ENCODE measurements at regions not wholly inside any gene's neighbourhood (a gene's known extent, or its start where the extent isn't known, plus 50 kb on each side); places are given as distances from the start of the nearest gene placed in this dataset.
A peak's percentile ranks its signal among the peaks of the same experiment; 100 is the strongest.

DNA sequence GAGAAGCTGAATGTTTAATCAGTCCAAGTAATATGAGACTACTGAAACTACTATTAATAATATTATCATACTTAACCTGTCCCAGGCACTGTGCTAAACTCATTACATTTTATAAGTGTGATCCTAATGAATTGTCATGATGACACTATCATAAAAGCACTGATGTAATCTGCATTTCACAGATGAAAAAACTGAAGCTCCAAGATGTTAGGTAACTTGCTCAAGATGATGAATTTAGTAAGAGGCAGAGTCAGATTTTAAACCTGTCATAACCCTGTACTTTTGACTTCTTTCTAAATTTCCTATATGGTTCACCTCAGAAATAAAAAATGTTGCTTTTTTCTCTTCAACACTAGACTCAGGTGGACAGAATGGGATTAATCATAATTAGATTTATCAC is 237.6 kb downstream of the ALDH8A1 start:
- no peak overlapping the region for H3K4me3 ChIP-seq (ENCODE audit: extremely low read depth, insufficient read depth, low read length, poor library complexity, severe bottlenecking)
- peaks cover 10% of the 10 kb centered on the region for H3K4me1 ChIP-seq (ENCODE audit: control insufficient read depth, insufficient read depth, low read length, poor library complexity, severe bottlenecking)
- H3K27ac ChIP-seq (ENCODE audit: low read depth, low read length, severe bottlenecking) = no peak overlapping the region
- H3K9me3 ChIP-seq (ENCODE audit: control insufficient read depth, low read length) = no peaks in the 10 kb centered on the region
- no peaks in the 10 kb centered on the region for H3K36me3 ChIP-seq (ENCODE audit: control insufficient read depth, insufficient read depth, low read length)

DNA sequence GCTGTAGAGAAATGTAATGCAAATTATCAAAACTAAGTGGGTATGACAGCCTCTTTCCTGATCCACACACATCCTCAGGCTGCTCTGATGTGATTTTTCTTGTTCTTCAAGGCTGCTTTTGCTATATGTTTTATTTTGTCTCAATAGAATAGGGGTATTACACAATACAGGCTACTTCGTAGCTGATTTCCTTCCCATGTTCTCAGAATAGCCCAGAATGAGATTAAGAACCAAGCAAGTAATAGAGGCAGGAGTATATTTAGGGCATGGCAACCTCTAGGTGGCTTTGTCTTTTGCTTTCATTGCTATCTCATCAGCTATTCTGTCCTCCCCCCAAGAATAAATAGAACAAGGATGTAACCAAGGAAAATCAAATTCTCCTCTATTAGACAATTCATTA is 241.8 kb downstream of the ALDH8A1 start:
- H3K27ac ChIP-seq (ENCODE audit: low read depth, low read length, severe bottlenecking) = no peak overlapping the region
- H3K4me3 ChIP-seq (ENCODE audit: extremely low read depth, insufficient read depth, low read length, poor library complexity, severe bottlenecking) = no peak overlapping the region
- no CpG with 5 or more reads among the region's 1 CpG for whole genome bisulfite sequencing, 2 experiments (ENCODE audit: insufficient coverage in 2 of 2)
- H3K36me3 ChIP-seq (ENCODE audit: control insufficient read depth, insufficient read depth, low read length) = no peaks in the 10 kb centered on the region
- no peaks in the 10 kb centered on the region for H3K9me3 ChIP-seq (ENCODE audit: control insufficient read depth, low read length)
- peaks cover 18% of the 10 kb centered on the region for H3K4me1 ChIP-seq (ENCODE audit: control insufficient read depth, insufficient read depth, low read length, poor library complexity, severe bottlenecking)

DNA sequence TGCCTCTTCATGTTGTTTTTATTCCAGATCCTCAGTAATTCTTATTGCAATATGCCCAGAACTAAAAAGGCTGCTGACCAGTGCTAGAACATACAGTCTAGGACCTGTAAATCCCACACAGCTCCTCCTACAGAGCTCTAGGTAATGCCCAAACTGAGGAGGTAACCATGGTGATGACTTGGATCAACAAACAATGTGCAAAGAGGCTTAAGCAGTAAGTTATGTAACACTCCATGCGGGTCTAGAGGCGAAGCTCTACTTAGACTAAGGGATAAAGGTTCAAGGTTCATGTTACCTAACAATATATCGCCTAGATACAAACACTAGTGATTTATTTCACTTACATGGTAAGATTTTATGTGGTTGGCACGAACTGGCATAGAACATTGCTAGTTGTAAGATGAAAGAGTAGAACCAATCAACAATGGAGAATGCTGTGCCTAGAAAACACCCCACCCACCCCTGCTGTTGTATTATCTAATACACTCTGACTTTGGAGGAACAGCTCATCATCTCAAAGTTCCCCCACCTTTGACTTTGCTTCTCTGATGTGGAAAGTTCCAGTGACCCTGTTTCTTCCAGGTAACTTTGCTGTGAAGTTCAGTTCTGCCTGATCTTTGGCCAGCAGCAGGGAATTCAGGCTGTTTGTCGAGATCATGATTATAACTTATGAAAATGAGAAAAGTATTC is 242.4 kb downstream of the ALDH8A1 start:
- 100% methylated on average over 1 of the region's 5 CpGs; no CpG with 5 or more reads in 1 of the 2 experiments for WGBS, 2 experiments (ENCODE audit: insufficient coverage in 2 of 2)
- H3K27ac ChIP-seq (ENCODE audit: low read depth, low read length, severe bottlenecking) = peak overlapping the region; percentile 71
- no peak overlapping the region for H3K4me3 ChIP-seq (ENCODE audit: extremely low read depth, insufficient read depth, low read length, poor library complexity, severe bottlenecking)
- H3K4me1 ChIP-seq (ENCODE audit: control insufficient read depth, insufficient read depth, low read length, poor library complexity, severe bottlenecking) = peaks cover 18% of the 10 kb centered on the region
- no peaks in the 10 kb centered on the region for H3K9me3 ChIP-seq (ENCODE audit: control insufficient read depth, low read length)
- H3K36me3 ChIP-seq (ENCODE audit: control insufficient read depth, insufficient read depth, low read length) = no peaks in the 10 kb centered on the region

GRCh38 chr6:134706806-134707205 is 243.1 kb downstream of the ALDH8A1 start:
- Histone ChIP-seq H3K4me1 (ENCODE audit: control insufficient read depth, insufficient read depth, low read length, poor library complexity, severe bottlenecking) (peaks cover 14% of the 10 kb centered on the region), H3K9me3 (ENCODE audit: control insufficient read depth, low read length) (no peaks in the 10 kb centered on the region), H3K4me3 (ENCODE audit: extremely low read depth, insufficient read depth, low read length, poor library complexity, severe bottlenecking) (no peak overlapping the region), H3K36me3 (ENCODE audit: control insufficient read depth, insufficient read depth, low read length) (no peaks in the 10 kb centered on the region), H3K27ac (ENCODE audit: low read depth, low read length, severe bottlenecking) (peak overlapping the region; percentile 71)
- 46% methylated on average over 2 of the region's 2 CpGs; no CpG with 5 or more reads in 1 of the 2 experiments for WGBS, 2 experiments (ENCODE audit: insufficient coverage in 2 of 2)

DNA sequence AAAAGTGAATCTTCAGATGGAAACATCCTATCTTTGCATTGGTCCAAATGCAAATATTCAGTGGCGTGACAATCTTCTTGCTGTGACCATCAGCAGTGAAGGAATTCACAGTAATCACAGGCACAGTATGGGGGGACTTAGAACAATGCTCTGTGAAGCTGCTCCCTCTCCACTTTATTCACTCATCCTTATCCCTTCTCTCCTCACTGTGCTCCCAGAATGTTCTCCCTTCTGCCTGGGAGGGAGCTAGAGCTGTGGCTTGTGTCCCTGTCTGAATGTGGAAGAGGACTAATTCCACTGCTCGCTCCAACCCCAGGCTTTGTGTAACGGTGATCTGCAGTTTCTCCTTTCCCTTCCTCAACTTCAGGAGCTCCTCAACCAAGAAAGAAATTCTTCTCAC is 243.7 kb downstream of the ALDH8A1 start:
- no peaks in the 10 kb centered on the region for H3K36me3 ChIP-seq (ENCODE audit: control insufficient read depth, insufficient read depth, low read length)
- no peaks in the 10 kb centered on the region for H3K9me3 ChIP-seq (ENCODE audit: control insufficient read depth, low read length)
- H3K4me1 ChIP-seq (ENCODE audit: control insufficient read depth, insufficient read depth, low read length, poor library complexity, severe bottlenecking) = peaks cover 13% of the 10 kb centered on the region
- no peak overlapping the region for H3K27ac ChIP-seq (ENCODE audit: low read depth, low read length, severe bottlenecking)
- H3K4me3 ChIP-seq (ENCODE audit: extremely low read depth, insufficient read depth, low read length, poor library complexity, severe bottlenecking) = no peak overlapping the region
- 60 to 73% methylated on average over 1 of the region's 3 CpGs for WGBS, 2 experiments (ENCODE audit: insufficient coverage in 2 of 2)

DNA sequence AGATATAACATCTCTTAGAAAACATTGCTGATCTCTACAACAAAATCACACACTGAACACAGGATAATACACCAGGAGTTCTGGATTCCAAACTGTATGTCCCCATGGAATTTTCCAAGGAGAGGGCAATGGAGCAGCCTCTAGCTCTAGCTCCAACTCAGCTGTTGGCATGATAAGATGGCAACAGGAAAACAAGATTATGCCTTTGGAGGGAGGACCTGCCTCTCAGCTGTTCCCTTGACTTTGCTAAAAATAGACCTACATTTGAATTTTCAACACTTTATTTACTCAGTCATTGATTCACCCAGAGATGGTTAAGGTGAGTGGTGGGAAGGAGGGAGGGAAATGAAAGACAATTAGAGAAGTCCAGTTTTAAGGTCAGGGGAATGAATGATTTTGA is 246.7 kb downstream of the ALDH8A1 start:
- Histone ChIP-seq H3K27ac (ENCODE audit: low read depth, low read length, severe bottlenecking) (no peak overlapping the region), H3K4me3 (ENCODE audit: extremely low read depth, insufficient read depth, low read length, poor library complexity, severe bottlenecking) (no peak overlapping the region), H3K9me3 (ENCODE audit: control insufficient read depth, low read length) (no peaks in the 10 kb centered on the region), H3K36me3 (ENCODE audit: control insufficient read depth, insufficient read depth, low read length) (no peaks in the 10 kb centered on the region), H3K4me1 (ENCODE audit: control insufficient read depth, insufficient read depth, low read length, poor library complexity, severe bottlenecking) (peaks cover 8% of the 10 kb centered on the region)

DNA sequence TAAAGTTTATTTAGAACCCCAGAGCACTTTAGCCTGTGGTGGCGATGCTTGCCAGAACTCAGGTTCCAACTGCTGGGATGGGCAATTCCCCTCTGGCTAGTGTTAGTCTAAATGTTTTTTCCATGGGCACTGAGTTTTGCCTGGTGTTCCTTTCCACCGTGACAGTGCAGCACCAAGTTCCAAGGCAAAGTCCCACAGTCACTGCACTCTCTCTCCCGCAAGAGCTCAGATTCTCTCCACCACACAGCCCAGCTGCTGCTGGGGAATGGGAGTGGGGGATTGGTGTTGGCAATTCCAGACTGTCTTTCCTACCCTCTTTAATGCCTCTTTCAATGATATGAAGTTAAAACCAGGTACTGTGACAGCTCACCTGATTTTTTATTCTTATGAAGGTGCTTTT is 247.6 kb downstream of the ALDH8A1 start:
- Histone ChIP-seq H3K36me3 (ENCODE audit: control insufficient read depth, insufficient read depth, low read length) (no peaks in the 10 kb centered on the region), H3K9me3 (ENCODE audit: control insufficient read depth, low read length) (no peaks in the 10 kb centered on the region), H3K27ac (ENCODE audit: low read depth, low read length, severe bottlenecking) (no peak overlapping the region), H3K4me1 (ENCODE audit: control insufficient read depth, insufficient read depth, low read length, poor library complexity, severe bottlenecking) (peaks cover 8% of the 10 kb centered on the region), H3K4me3 (ENCODE audit: extremely low read depth, insufficient read depth, low read length, poor library complexity, severe bottlenecking) (no peak overlapping the region)
- WGBS, 2 experiments (ENCODE audit: insufficient coverage in 2 of 2) = 89 to 100% methylated on average over 1 of the region's 3 CpGs

GRCh38 chr6:134701301-134701700 is 248.6 kb downstream of the ALDH8A1 start:
- 86 to 88% methylated on average over 1 of the region's 1 CpG for WGBS, 2 experiments (ENCODE audit: insufficient coverage in 2 of 2)
- Histone ChIP-seq H3K36me3 (ENCODE audit: control insufficient read depth, insufficient read depth, low read length) (no peaks in the 10 kb centered on the region), H3K4me3 (ENCODE audit: extremely low read depth, insufficient read depth, low read length, poor library complexity, severe bottlenecking) (no peak overlapping the region), H3K4me1 (ENCODE audit: control insufficient read depth, insufficient read depth, low read length, poor library complexity, severe bottlenecking) (peaks cover 3% of the 10 kb centered on the region), H3K27ac (ENCODE audit: low read depth, low read length, severe bottlenecking) (no peak overlapping the region), H3K9me3 (ENCODE audit: control insufficient read depth, low read length) (no peaks in the 10 kb centered on the region)

DNA sequence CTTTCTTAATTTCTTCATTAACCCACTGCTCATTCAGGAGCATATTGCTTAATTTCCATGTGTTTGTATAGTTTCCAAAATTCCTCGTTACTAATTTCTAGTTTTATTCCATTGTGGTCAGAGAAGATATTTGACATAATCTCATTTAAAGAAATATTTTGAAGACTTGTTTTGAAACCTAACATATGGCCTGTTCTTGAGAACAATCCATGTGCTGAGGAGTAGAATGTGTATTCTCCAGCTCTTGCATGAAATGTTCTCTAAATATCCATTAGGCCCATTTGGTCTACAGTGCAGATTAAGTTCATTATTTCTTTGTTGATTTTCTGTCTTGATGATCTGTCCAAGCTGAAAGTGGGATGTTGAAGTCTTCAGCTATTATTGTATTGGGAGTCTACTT is 251.7 kb downstream of the ALDH8A1 start:
- Histone ChIP-seq H3K27ac (ENCODE audit: low read depth, low read length, severe bottlenecking) (no peak overlapping the region), H3K9me3 (ENCODE audit: control insufficient read depth, low read length) (no peaks in the 10 kb centered on the region), H3K36me3 (ENCODE audit: control insufficient read depth, insufficient read depth, low read length) (no peaks in the 10 kb centered on the region), H3K4me1 (ENCODE audit: control insufficient read depth, insufficient read depth, low read length, poor library complexity, severe bottlenecking) (no peaks in the 10 kb centered on the region), H3K4me3 (ENCODE audit: extremely low read depth, insufficient read depth, low read length, poor library complexity, severe bottlenecking) (no peak overlapping the region)
- no CpG with 5 or more reads among the region's 1 CpG for WGBS, 2 experiments (ENCODE audit: insufficient coverage in 2 of 2)

- no peak overlapping the region for H3K4me3 ChIP-seq (ENCODE audit: extremely low read depth, insufficient read depth, low read length, poor library complexity, severe bottlenecking)
- H3K27ac ChIP-seq (ENCODE audit: low read depth, low read length, severe bottlenecking) = no peak overlapping the region
- WGBS, 2 experiments (ENCODE audit: insufficient coverage in 2 of 2) = 100% methylated on average over 1 of the region's 3 CpGs; no CpG with 5 or more reads in 1 of the 2 experiments
- peaks cover 8% of the 10 kb centered on the region for H3K4me1 ChIP-seq (ENCODE audit: control insufficient read depth, insufficient read depth, low read length, poor library complexity, severe bottlenecking)
- H3K36me3 ChIP-seq (ENCODE audit: control insufficient read depth, insufficient read depth, low read length) = no peaks in the 10 kb centered on the region
- no peaks in the 10 kb centered on the region for H3K9me3 ChIP-seq (ENCODE audit: control insufficient read depth, low read length)
Observed at GRCh38 chr6:134692008-134692407, 257.9 kb downstream of the ALDH8A1 start.

DNA sequence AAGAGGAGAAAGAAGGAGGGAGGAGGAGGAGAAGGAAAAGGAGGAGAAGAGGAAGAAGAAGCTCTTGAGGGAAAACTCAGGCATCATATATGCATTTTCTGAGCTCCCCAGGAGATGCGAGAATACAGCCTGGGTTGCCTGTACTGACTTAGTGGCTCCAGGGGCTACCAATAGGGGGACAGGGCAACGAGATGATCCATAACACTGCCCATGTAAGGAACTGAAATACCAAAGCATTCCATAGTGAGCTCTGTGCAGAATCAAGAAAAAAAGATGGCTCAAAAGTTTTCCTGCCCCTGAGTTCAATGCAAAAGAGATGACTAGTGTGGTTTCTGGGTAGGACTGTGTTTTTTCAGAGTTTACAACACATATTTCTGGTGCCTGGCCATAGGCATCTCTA is 258.7 kb downstream of the ALDH8A1 start:
- WGBS, 2 experiments (ENCODE audit: insufficient coverage in 2 of 2) = 69% methylated on average over 2 of the region's 2 CpGs; no CpG with 5 or more reads in 1 of the 2 experiments
- no peak overlapping the region for H3K27ac ChIP-seq (ENCODE audit: low read depth, low read length, severe bottlenecking)
- no peaks in the 10 kb centered on the region for H3K36me3 ChIP-seq (ENCODE audit: control insufficient read depth, insufficient read depth, low read length)
- no peaks in the 10 kb centered on the region for H3K9me3 ChIP-seq (ENCODE audit: control insufficient read depth, low read length)
- H3K4me3 ChIP-seq (ENCODE audit: extremely low read depth, insufficient read depth, low read length, poor library complexity, severe bottlenecking) = no peak overlapping the region
- peaks cover 8% of the 10 kb centered on the region for H3K4me1 ChIP-seq (ENCODE audit: control insufficient read depth, insufficient read depth, low read length, poor library complexity, severe bottlenecking)

All from mesodermal cell (in vitro differentiated cells).